ENCODE measurements at regions not wholly inside any gene's neighbourhood (a gene's known extent, or its start where the extent isn't known, plus 50 kb on each side); places are given as distances from the start of the nearest gene placed in this dataset.

GRCh38 chr13:89862011-89862690 lies 1485.3 kb upstream of the MIR17HG start:
- no peak for DNase-seq

- no peak for DNase-seq
Measured at GRCh38 chr13:89862691-89863036, 1484.8 kb upstream of the MIR17HG start.

GRCh38 chr13:89865164-89866064 lies 1482.1 kb upstream of the MIR17HG start:
- DNase-seq: no peak

- DNase-seq: no peak
Measured at GRCh38 chr13:89869312-89869711, 1478.2 kb upstream of the MIR17HG start.

- no peak for DNase-seq
Measured at GRCh38 chr13:89878904-89879303, 1468.6 kb upstream of the MIR17HG start.

- DNase-seq: no peak
Measured at GRCh38 chr13:89880201-89880600, 1467.3 kb upstream of the MIR17HG start.

- DNase-seq: no peak
Measured at GRCh38 chr13:89883893-89884448, 1463.5 kb upstream of the MIR17HG start.

GRCh38 chr13:89890806-89891205 lies 1456.7 kb upstream of the MIR17HG start:
- DNase-seq: no peak

GRCh38 chr13:89891416-89891815 lies 1456.1 kb upstream of the MIR17HG start:
- DNase-seq: no peak

GRCh38 chr13:89897681-89898080 lies 1449.8 kb upstream of the MIR17HG start:
- no peak for DNase-seq

- DNase-seq: no peak
Measured at GRCh38 chr13:89899302-89900103, 1448.0 kb upstream of the MIR17HG start.

GRCh38 chr13:89900104-89900765 lies 1447.3 kb upstream of the MIR17HG start:
- DNase-seq: no peak

GRCh38 chr13:89902223-89902622 lies 1445.3 kb upstream of the MIR17HG start:
- no peak for DNase-seq

- DNase-seq: no peak
Measured at GRCh38 chr13:89903115-89903514, 1444.4 kb upstream of the MIR17HG start.

GRCh38 chr13:89910166-89910565 lies 1437.3 kb upstream of the MIR17HG start:
- no peak for DNase-seq

- DNase-seq: no peak
Measured at GRCh38 chr13:89916551-89916950, 1430.9 kb upstream of the MIR17HG start.

- no peak for DNase-seq
Measured at GRCh38 chr13:89920461-89920860, 1427.0 kb upstream of the MIR17HG start.

GRCh38 chr13:89923052-89923451 lies 1424.4 kb upstream of the MIR17HG start:
- no peak for DNase-seq

- no peak for DNase-seq
Measured at GRCh38 chr13:89923736-89924135, 1423.8 kb upstream of the MIR17HG start.

- DNase-seq: no peak
Measured at GRCh38 chr13:89925107-89925506, 1422.4 kb upstream of the MIR17HG start.

GRCh38 chr13:89930861-89931260 lies 1416.6 kb upstream of the MIR17HG start:
- DNase-seq: no peak

- no peak for DNase-seq
Measured at GRCh38 chr13:89932902-89933301, 1414.6 kb upstream of the MIR17HG start.

GRCh38 chr13:89936256-89936655 lies 1411.2 kb upstream of the MIR17HG start:
- DNase-seq: no peak

Data from DMS79 (cell line).